Stimulated activated CD4-positive, alpha-beta T cell treated with anti-CD3 and anti-CD28 coated beads, TNF-alpha, amount 100 ng/mL, for 1 hour (primary cell): ENCODE measurements at regions not wholly inside any gene's neighbourhood (a gene's known extent, or its start where the extent isn't known, plus 50 kb on each side); places are given as distances from the start of the nearest gene placed in this dataset.

Source experiments
- DNase-seq, 3 donors: peaks; one replicate each; pipeline ENCODE4 v3.0.0-alpha.2; 2020; ENCODE audit warnings: low read depth in 3 of 3, low spot score in 1 of 3

- DNase-seq, result no peak
These were observed 418.5 kb upstream of the CPEB2 start for GRCh38 chr4:14583752-14584151.

- no peak for DNase-seq
These were observed 409.3 kb upstream of the CPEB2 start for GRCh38 chr4:14592950-14593349.

- DNase-seq, result no peak
These were observed 406.3 kb upstream of the CPEB2 start for GRCh38 chr4:14596028-14596427.

GRCh38 chr4:14596437-14596836, 405.8 kb upstream of the CPEB2 start:
- DNase-seq, result no peak

GRCh38 chr4:14596904-14597303, 405.4 kb upstream of the CPEB2 start:
- DNase-seq, result no peak

GRCh38 chr4:14602206-14602605, 400.1 kb upstream of the CPEB2 start:
- DNase-seq, result no peak

- DNase-seq, result no peak
These were observed 395.3 kb upstream of the CPEB2 start for GRCh38 chr4:14607001-14607400.

GRCh38 chr4:14607578-14607977, 394.7 kb upstream of the CPEB2 start:
- no peak for DNase-seq

GRCh38 chr4:14608630-14609029, 393.7 kb upstream of the CPEB2 start:
- no peak for DNase-seq

- DNase-seq, result no peak
These were observed 387.4 kb upstream of the CPEB2 start for GRCh38 chr4:14614840-14615239.

- no peak for DNase-seq
These were observed 386.6 kb upstream of the CPEB2 start for GRCh38 chr4:14615671-14616070.

- no peak for DNase-seq
These were observed 381.6 kb upstream of the CPEB2 start for GRCh38 chr4:14620567-14621141.

GRCh38 chr4:14621731-14622463, 380.4 kb upstream of the CPEB2 start:
- DNase-seq, result no peak

GRCh38 chr4:14627038-14627437, 375.2 kb upstream of the CPEB2 start:
- no peak for DNase-seq

GRCh38 chr4:14631806-14632440, 370.4 kb upstream of the CPEB2 start:
- no peak for DNase-seq

- no peak for DNase-seq
These were observed 365.7 kb upstream of the CPEB2 start for GRCh38 chr4:14636563-14636962.

- DNase-seq, result no peak
These were observed 361.8 kb upstream of the CPEB2 start for GRCh38 chr4:14640476-14640875.

- DNase-seq, result no peak
These were observed 360.4 kb upstream of the CPEB2 start for GRCh38 chr4:14641871-14642270.

GRCh38 chr4:14644580-14645282, 357.6 kb upstream of the CPEB2 start:
- DNase-seq, result no peak

GRCh38 chr4:14646831-14647230, 355.4 kb upstream of the CPEB2 start:
- no peak for DNase-seq

- no peak for DNase-seq
These were observed 352.2 kb upstream of the CPEB2 start for GRCh38 chr4:14650127-14650526.

- DNase-seq, result no peak
These were observed 349.8 kb upstream of the CPEB2 start for GRCh38 chr4:14652522-14652921.
